Neural cell (in vitro differentiated cells): ENCODE measurements at regions not wholly inside any gene's neighbourhood (a gene's known extent, or its start where the extent isn't known, plus 50 kb on each side); places are given as distances from the start of the nearest gene placed in this dataset.
A peak's percentile ranks its signal among the peaks of the same experiment; 100 is the strongest.

Source experiments
- H2AFZ ChIP-seq: fragments of 200-600, 300-800 bp; sonication (generic), shearing (Covaris generic); 2 replicates; pipeline ENCODE4 v1.6.0; 2014; ENCODE audit warnings: low read depth, mild to moderate bottlenecking, antibody characterized with exemption, low read length, moderate library complexity
- H3F3A ChIP-seq: fragments of 200-600 bp; shearing (Covaris generic); 2 replicates; pipeline ENCODE4 v1.6.1; 2016; ENCODE audit warnings: mild to moderate bottlenecking, moderate library complexity, mixed read lengths, antibody characterized with exemption, low read length; ENCODE audit not compliant: insufficient read depth, poor library complexity, severe bottlenecking
- H3K27ac ChIP-seq: fragments of 200-600, 300-800 bp; sonication (generic), shearing (Covaris generic); 2 replicates; pipeline ENCODE4 v1.5.1; 2014; ENCODE audit warnings: mild to moderate bottlenecking, low read length, moderate library complexity
- H3K27me3 ChIP-seq: fragments of 300-800, 200-600 bp; sonication (generic), shearing (Covaris generic); 2 replicates; pipeline ENCODE4 v1.6.0; 2014; ENCODE audit warnings: mild to moderate bottlenecking, low read depth, low read length, moderate library complexity; ENCODE audit not compliant: insufficient read depth
- H3K36me3 ChIP-seq: fragments of 300-800, 200-600 bp; sonication (generic), shearing (Covaris generic); 2 replicates; pipeline ENCODE4 v1.5.1; 2014; ENCODE audit warnings: mild to moderate bottlenecking, antibody characterized with exemption, low read length, moderate library complexity; ENCODE audit not compliant: insufficient read depth
- H3K4me2 ChIP-seq: fragments of 300-800, 200-600 bp; sonication (generic), shearing (Covaris generic); 2 replicates; pipeline ENCODE4 v1.6.0; 2014; ENCODE audit warnings: mild to moderate bottlenecking, low read length
- H3K4me3 ChIP-seq: fragments of 300-800, 200-600 bp; sonication (generic), shearing (Covaris generic); 2 replicates; pipeline ENCODE4 v1.5.1; 2014; ENCODE audit warnings: mild to moderate bottlenecking, low read length, moderate library complexity
- H3K79me2 ChIP-seq: fragments of 200-600 bp; shearing (Covaris generic); replicated peaks from 2 replicates; pipeline ENCODE4 v1.6.0; 2014; ENCODE audit warnings: mild to moderate bottlenecking, low read length, moderate library complexity; ENCODE audit not compliant: insufficient read depth
- H3K9ac ChIP-seq: fragments of 300-800, 200-600 bp; sonication (generic), shearing (Covaris generic); 2 replicates; pipeline ENCODE4 v1.6.1; 2016; ENCODE audit warnings: mild to moderate bottlenecking, low read length, mixed read lengths
- H3K9me2 ChIP-seq: fragments of 200-600 bp; shearing (Covaris generic); 2 replicates; pipeline ENCODE4 v1.6.1; 2016; ENCODE audit warnings: mild to moderate bottlenecking, low read length, mixed read lengths; ENCODE audit not compliant: insufficient read depth
- H3K9me3 ChIP-seq: fragments of 200-600, 300-800 bp; sonication (generic), shearing (Covaris generic); 2 replicates; pipeline ENCODE4 v1.6.1; 2016; ENCODE audit warnings: mild to moderate bottlenecking, mixed run types, low read length, moderate library complexity, mixed read lengths
- H4K20me1 ChIP-seq: fragments of 200-600 bp; shearing (Covaris generic); 2 replicates; pipeline ENCODE4 v1.6.1; 2016; ENCODE audit warnings: mild to moderate bottlenecking, mixed run types; ENCODE audit not compliant: insufficient read depth
- CTCF ChIP-seq: fragments of 450-650 bp; IDR thresholded peaks from 2 replicates; pipeline ENCODE4 v1.5.1; 2014; ENCODE audit warnings: antibody characterized with exemption, mild to moderate bottlenecking, moderate library complexity; ENCODE audit not compliant: poor library complexity, severe bottlenecking
- EP300 ChIP-seq: fragments of 450-650 bp; conservative IDR thresholded peaks from 2 replicates; pipeline ENCODE4 v1.6.1; 2014; ENCODE audit warnings: antibody characterized with exemption, mild to moderate bottlenecking, moderate library complexity; ENCODE audit not compliant: poor library complexity, severe bottlenecking
- EZH2 ChIP-seq: fragments of 200-600, 300-800 bp; shearing (Covaris generic), sonication (generic); IDR thresholded peaks from 2 replicates; pipeline ENCODE4 v1.6.1; 2014; ENCODE audit warnings: antibody characterized with exemption, low read length, borderline replicate concordance, mild to moderate bottlenecking; ENCODE audit not compliant: insufficient read depth, poor library complexity, severe bottlenecking
- MXI1 ChIP-seq: fragments of 450-650 bp; conservative IDR thresholded peaks from 2 replicates; pipeline ENCODE4 v1.6.1; 2014; ENCODE audit warnings: antibody characterized with exemption, mild to moderate bottlenecking; ENCODE audit not compliant: poor library complexity, severe bottlenecking
- POLR2AphosphoS5 ChIP-seq: IDR thresholded peaks from 2 replicates; pipeline ENCODE4 v1.6.1; 2012
- RAD21 ChIP-seq: fragments of 450-650 bp; conservative IDR thresholded peaks from 2 replicates; pipeline ENCODE4 v1.6.1; 2014; ENCODE audit warnings: antibody characterized with exemption, mild to moderate bottlenecking, moderate library complexity
- REST ChIP-seq: IDR thresholded peaks from 2 replicates; pipeline ENCODE4 v1.6.1; 2012; ENCODE audit warnings: borderline replicate concordance
- SMC3 ChIP-seq: fragments of 450-650 bp; conservative IDR thresholded peaks from 2 replicates; pipeline ENCODE4 v1.6.1; 2014; ENCODE audit warnings: antibody characterized with exemption, mild to moderate bottlenecking, moderate library complexity; ENCODE audit not compliant: poor library complexity
- TAF1 ChIP-seq: IDR thresholded peaks from 2 replicates; pipeline ENCODE4 v1.6.1; 2012; ENCODE audit warnings: low read depth

GRCh38 chr3:21942328-21942727 lies 191.3 kb upstream of the ZNF385D start:
- H2AFZ ChIP-seq: no peak overlapping the region
- peaks cover 8% of the 10 kb centered on the region for H3F3A ChIP-seq

GRCh38 chr3:21944251-21944650 lies 193.2 kb upstream of the ZNF385D start:
- no peaks in the 10 kb centered on the region for H4K20me1 ChIP-seq
- peak overlapping the region; percentile 16 for H3K4me3 ChIP-seq
- no peaks in the 10 kb centered on the region for H3K9me2 ChIP-seq
- TF ChIP-seq SMC3 (no peak), POLR2AphosphoS5 (peak; percentile 25)
- H3K9ac ChIP-seq: no peak overlapping the region
- no peaks in the 10 kb centered on the region for H3K9me3 ChIP-seq
- H2AFZ ChIP-seq: no peak overlapping the region
- no peaks in the 10 kb centered on the region for H3K27me3 ChIP-seq
- H3K79me2 ChIP-seq: no peaks in the 10 kb centered on the region
- H3K27ac ChIP-seq: no peak overlapping the region
- no peaks in the 10 kb centered on the region for H3K36me3 ChIP-seq
- H3K4me2 ChIP-seq: no peak overlapping the region
- H3F3A ChIP-seq: peaks cover 8% of the 10 kb centered on the region

More at GRCh38 chr3:21942328-21942727, 191.3 kb upstream of the ZNF385D start:
- Histone ChIP-seq H4K20me1 (no peaks in the 10 kb centered on the region), H3K27me3 (no peaks in the 10 kb centered on the region), H3K4me3 (no peak overlapping the region), H3K27ac (no peak overlapping the region), H3K79me2 (no peaks in the 10 kb centered on the region), H3K9me3 (no peaks in the 10 kb centered on the region), H3K9me2 (no peaks in the 10 kb centered on the region), H3K4me2 (no peak overlapping the region), H3K36me3 (no peaks in the 10 kb centered on the region), H3K9ac (no peak overlapping the region)
- peak; percentile 95 for TF ChIP-seq POLR2AphosphoS5
- TF ChIP-seq EP300: peak; percentile 97
- TF ChIP-seq CTCF: no peak

GRCh38 chr3:21952856-21953255 lies 201.8 kb upstream of the ZNF385D start:
- no peaks in the 10 kb centered on the region for H3K79me2 ChIP-seq
- no peak for TF ChIP-seq CTCF
- no peak for TF ChIP-seq POLR2AphosphoS5
- no peak for TF ChIP-seq SMC3
- TF ChIP-seq REST: no peak
- no peak for TF ChIP-seq EP300
- TF ChIP-seq TAF1: no peak
- TF ChIP-seq MXI1: no peak
- TF ChIP-seq EZH2: no peak
- no peak for TF ChIP-seq RAD21
- H3K27ac ChIP-seq: no peak overlapping the region
- no peak overlapping the region for H3K9ac ChIP-seq
- H3K9me2 ChIP-seq: no peaks in the 10 kb centered on the region
- H3K4me2 ChIP-seq: no peak overlapping the region
- H2AFZ ChIP-seq: no peak overlapping the region
- no peaks in the 10 kb centered on the region for H3F3A ChIP-seq
- H3K36me3 ChIP-seq: no peaks in the 10 kb centered on the region
- no peaks in the 10 kb centered on the region for H3K9me3 ChIP-seq
- no peaks in the 10 kb centered on the region for H4K20me1 ChIP-seq
- H3K4me3 ChIP-seq: no peak overlapping the region
- H3K27me3 ChIP-seq: no peaks in the 10 kb centered on the region
